Neural progenitor cell (in vitro differentiated cells): ENCODE measurements at regions not wholly inside any gene's neighbourhood (a gene's known extent, or its start where the extent isn't known, plus 50 kb on each side); places are given as distances from the start of the nearest gene placed in this dataset.
"Not testable (repeated sequence)": the region's sequence is repeated elsewhere in the genome, so short reads cannot be mapped to it uniquely, and the experiment has no call there.

Source experiments
- DNase-seq: peaks from one replicate; pipeline ENCODE4 v3.0.0-alpha.2; 2016; ENCODE audit warnings: low spot score
- H2AFZ ChIP-seq: fragments of 200-600 bp; sonication (generic); replicated peaks from 2 replicates; pipeline ENCODE4 v1.6.1; 2016; ENCODE audit warnings: antibody characterized with exemption
- H3F3A ChIP-seq: fragments of 200-600 bp; sonication (generic); 2 replicates; pipeline ENCODE4 v1.6.1; 2016; ENCODE audit warnings: antibody characterized with exemption, low read depth
- H3K27ac ChIP-seq: fragments of 200-600 bp; sonication (generic); 2 replicates; pipeline ENCODE4 v1.5.1; 2016; ENCODE audit warnings: mild to moderate bottlenecking
- H3K27me3 ChIP-seq: fragments of 200-600 bp; sonication (generic); 2 replicates; pipeline ENCODE4 v1.6.1; 2016; ENCODE audit warnings: mild to moderate bottlenecking, moderate library complexity
- H3K36me3 ChIP-seq: fragments of 200-600 bp; sonication (generic); 2 replicates; pipeline ENCODE4 v1.5.1; 2016
- H3K4me1 ChIP-seq: fragments of 200-600 bp; sonication (generic); 2 replicates; pipeline ENCODE4 v1.6.1; 2016; ENCODE audit warnings: mixed run types
- H3K4me2 ChIP-seq: fragments of 200-600 bp; sonication (generic); 2 replicates; pipeline ENCODE4 v1.6.1; 2016
- H3K4me3 ChIP-seq: fragments of 200-600 bp; sonication (generic); 2 replicates; pipeline ENCODE4 v1.5.1; 2016
- H3K79me2 ChIP-seq: fragments of 200-600 bp; sonication (generic); 2 replicates; pipeline ENCODE4 v1.6.1; 2016; ENCODE audit warnings: low read depth
- H3K9ac ChIP-seq: fragments of 200-600 bp; sonication (generic); 2 replicates; pipeline ENCODE4 v1.6.1; 2016
- H3K9me3 ChIP-seq: fragments of 200-600 bp; sonication (generic); 2 replicates; pipeline ENCODE4 v1.5.1; 2016; ENCODE audit warnings: low read depth
- H4K20me1 ChIP-seq: fragments of 200-600 bp; sonication (generic); 2 replicates; pipeline ENCODE4 v1.6.1; 2016; ENCODE audit warnings: low read depth
- H3K27ac Mint-ChIP-seq: 3 replicates; pipeline ENCODE4 v1.8.0; 2021; ENCODE audit warnings: mixed read lengths
- H3K27me3 Mint-ChIP-seq: 2 replicates; pipeline ENCODE4 v1.8.0; 2022; ENCODE audit warnings: low read depth, mild to moderate bottlenecking, inconsistent platforms, moderate library complexity, mixed read lengths; ENCODE audit not compliant: insufficient read depth
- H3K36me3 Mint-ChIP-seq: 3 replicates; pipeline ENCODE4 v1.8.0; 2021; ENCODE audit warnings: mixed read lengths
- H3K4me1 Mint-ChIP-seq: 3 replicates; pipeline ENCODE4 v1.8.0; 2021; ENCODE audit warnings: mixed read lengths
- H3K4me3 Mint-ChIP-seq: 3 replicates; pipeline ENCODE4 v1.8.0; 2021; ENCODE audit warnings: mild to moderate bottlenecking, moderate library complexity, mixed read lengths
- H3K9me3 Mint-ChIP-seq: 3 replicates; pipeline ENCODE4 v1.8.0; 2020; ENCODE audit warnings: mixed read lengths
- CTCF ChIP-seq: fragments of 200-600 bp; sonication (generic); IDR thresholded peaks from 2 replicates; pipeline ENCODE4 v1.5.1; 2017; ENCODE audit warnings: antibody characterized with exemption, mild to moderate bottlenecking
- EZH2 ChIP-seq: fragments of 200-600 bp; sonication (generic); IDR thresholded peaks from 2 replicates; pipeline ENCODE4 v1.6.1; 2017; ENCODE audit warnings: antibody characterized with exemption, mild to moderate bottlenecking, moderate library complexity
- EZH2phosphoT487 ChIP-seq: fragments of 200-600 bp; sonication (generic); IDR thresholded peaks from 2 replicates; pipeline ENCODE4 v1.6.1; 2017; ENCODE audit warnings: antibody characterized with exemption

GRCh38 chr14:40682131-40682913 lies 924.4 kb upstream of the LRFN5 start:
- Histone ChIP-seq H3K9me3 (no peaks in the 10 kb centered on the region), H4K20me1 (no peaks in the 10 kb centered on the region), H3K4me1 (no peaks in the 10 kb centered on the region), H3K4me2 (no peak overlapping the region), H3F3A (no peaks in the 10 kb centered on the region), H2AFZ (peak overlapping the region; percentile 57), H3K27ac (no peak overlapping the region), H3K4me3 (no peak overlapping the region), H3K79me2 (no peaks in the 10 kb centered on the region), H3K27me3 (no peaks in the 10 kb centered on the region), H3K9ac (no peak overlapping the region), H3K36me3 (no peaks in the 10 kb centered on the region)
- Mint-ChIP-seq H3K4me1 (no peaks in the 10 kb centered on the region), H3K27me3 (no peaks in the 10 kb centered on the region), H3K36me3 (no peaks in the 10 kb centered on the region), H3K4me3 (no peak overlapping the region), H3K27ac (no peak overlapping the region), H3K9me3 (peaks cover 2% of the 10 kb centered on the region)
- TF ChIP-seq EZH2 (no peak), CTCF (no peak), EZH2phosphoT487 (no peak)
- no peak for DNase-seq

- no peaks in the 10 kb centered on the region for H3K9me3 ChIP-seq
- Mint-ChIP-seq H3K4me1 (no peaks in the 10 kb centered on the region), H3K27ac (no peak overlapping the region), H3K36me3 (no peaks in the 10 kb centered on the region), H3K9me3 (peaks cover 2% of the 10 kb centered on the region), H3K4me3 (no peak overlapping the region), H3K27me3 (no peaks in the 10 kb centered on the region)
- no peak overlapping the region for H3K27ac ChIP-seq
- no peaks in the 10 kb centered on the region for H3K27me3 ChIP-seq
- H3K4me1 ChIP-seq: no peaks in the 10 kb centered on the region
- no peaks in the 10 kb centered on the region for H3K79me2 ChIP-seq
- H3K4me2 ChIP-seq: no peak overlapping the region
- no peaks in the 10 kb centered on the region for H3K36me3 ChIP-seq
- no peak for TF ChIP-seq EZH2phosphoT487
- no peak overlapping the region for H3K9ac ChIP-seq
- no peaks in the 10 kb centered on the region for H4K20me1 ChIP-seq
- H2AFZ ChIP-seq: no peak overlapping the region
- H3K4me3 ChIP-seq: no peak overlapping the region
- DNase-seq: no peak
- H3F3A ChIP-seq: no peaks in the 10 kb centered on the region
Measured at GRCh38 chr14:40679256-40679655, 927.4 kb upstream of the LRFN5 start.

GRCh38 chr14:40677206-40677605 lies 929.5 kb upstream of the LRFN5 start:
- H3K9me3 Mint-ChIP-seq, H3K27me3 Mint-ChIP-seq, H3K27ac ChIP-seq, H2AFZ ChIP-seq, H3K36me3 ChIP-seq, H3K79me2 ChIP-seq, H3K4me1 ChIP-seq, H3K4me2 ChIP-seq, H4K20me1 ChIP-seq, H3F3A ChIP-seq, H3K27me3 ChIP-seq, H3K9me3 ChIP-seq, H3K4me3 Mint-ChIP-seq, H3K36me3 Mint-ChIP-seq, H3K4me1 Mint-ChIP-seq, H3K9ac ChIP-seq, DNase-seq, H3K27ac Mint-ChIP-seq, H3K4me3 ChIP-seq: not testable (repeated sequence)

- no peaks in the 10 kb centered on the region for H3K27me3 Mint-ChIP-seq
- H3K4me3 ChIP-seq: no peak overlapping the region
- no peak overlapping the region for H3K4me3 Mint-ChIP-seq
- no peaks in the 10 kb centered on the region for H3K9me3 ChIP-seq
- H3K4me2 ChIP-seq: no peak overlapping the region
- no peaks in the 10 kb centered on the region for H3K27me3 ChIP-seq
- H3K36me3 Mint-ChIP-seq: no peaks in the 10 kb centered on the region
- H2AFZ ChIP-seq: no peak overlapping the region
- no peak for DNase-seq
- H3F3A ChIP-seq: no peaks in the 10 kb centered on the region
- H3K9me3 Mint-ChIP-seq: peaks cover 2% of the 10 kb centered on the region
- H3K27ac Mint-ChIP-seq: no peak overlapping the region
- no peaks in the 10 kb centered on the region for H3K4me1 Mint-ChIP-seq
- no peak overlapping the region for H3K27ac ChIP-seq
- H3K4me1 ChIP-seq: no peaks in the 10 kb centered on the region
- H3K79me2 ChIP-seq: no peaks in the 10 kb centered on the region
- no peak overlapping the region for H3K9ac ChIP-seq
- TF ChIP-seq EZH2 (no peak), EZH2phosphoT487 (no peak), CTCF (no peak)
- H4K20me1 ChIP-seq: no peaks in the 10 kb centered on the region
- no peaks in the 10 kb centered on the region for H3K36me3 ChIP-seq
Measured at GRCh38 chr14:40674502-40674901, 932.2 kb upstream of the LRFN5 start.
